ENCODE measurements at regions not wholly inside any gene's neighbourhood (a gene's known extent, or its start where the extent isn't known, plus 50 kb on each side); places are given as distances from the start of the nearest gene placed in this dataset.

DNA sequence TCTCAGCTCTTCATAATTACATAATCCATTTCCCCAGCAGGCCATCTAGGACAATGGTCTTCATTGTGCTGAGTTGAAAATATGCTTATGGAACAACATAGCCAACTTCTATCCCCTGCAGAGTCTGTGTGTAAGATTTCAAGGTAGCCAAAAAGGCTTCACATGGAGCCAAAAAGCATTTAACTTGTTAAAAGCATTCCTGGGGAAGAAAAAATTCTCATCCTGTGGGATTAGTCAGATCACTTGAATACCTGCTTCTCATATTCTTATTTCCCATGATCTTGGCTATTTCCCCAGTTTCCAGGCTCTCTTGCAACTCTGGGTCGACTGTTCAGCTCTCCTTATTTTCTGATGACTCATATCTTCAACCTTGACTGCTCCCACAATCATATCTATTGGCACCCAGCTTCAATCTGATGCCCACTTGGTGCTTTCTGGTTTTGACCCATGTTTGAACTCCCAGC lies 178.9 kb downstream of the KLHL28 start:
- TF ChIP-seq EZH2phosphoT487 (IDR thresholded peaks at IDR 0.05; ENCODE audit: borderline replicate concordance, low read depth, low read length), result no peak
- TF ChIP-seq, protein P1, sequence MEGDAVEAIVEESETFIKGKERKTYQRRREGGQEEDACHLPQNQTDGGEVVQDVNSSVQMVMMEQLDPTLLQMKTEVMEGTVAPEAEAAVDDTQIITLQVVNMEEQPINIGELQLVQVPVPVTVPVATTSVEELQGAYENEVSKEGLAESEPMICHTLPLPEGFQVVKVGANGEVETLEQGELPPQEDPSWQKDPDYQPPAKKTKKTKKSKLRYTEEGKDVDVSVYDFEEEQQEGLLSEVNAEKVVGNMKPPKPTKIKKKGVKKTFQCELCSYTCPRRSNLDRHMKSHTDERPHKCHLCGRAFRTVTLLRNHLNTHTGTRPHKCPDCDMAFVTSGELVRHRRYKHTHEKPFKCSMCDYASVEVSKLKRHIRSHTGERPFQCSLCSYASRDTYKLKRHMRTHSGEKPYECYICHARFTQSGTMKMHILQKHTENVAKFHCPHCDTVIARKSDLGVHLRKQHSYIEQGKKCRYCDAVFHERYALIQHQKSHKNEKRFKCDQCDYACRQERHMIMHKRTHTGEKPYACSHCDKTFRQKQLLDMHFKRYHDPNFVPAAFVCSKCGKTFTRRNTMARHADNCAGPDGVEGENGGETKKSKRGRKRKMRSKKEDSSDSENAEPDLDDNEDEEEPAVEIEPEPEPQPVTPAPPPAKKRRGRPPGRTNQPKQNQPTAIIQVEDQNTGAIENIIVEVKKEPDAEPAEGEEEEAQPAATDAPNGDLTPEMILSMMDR (conservative IDR thresholded peaks at IDR 0.05; ENCODE audit: low read length), result no peak
- Histone ChIP-seq H3K9me3 (ENCODE audit: low read length) (no peaks in the 10 kb centered on the region), H4K20me1 (ENCODE audit: insufficient read depth, low read length) (no peaks in the 10 kb centered on the region), H3K4me3 (ENCODE audit: low read depth, low read length, poor library complexity, severe bottlenecking) (no peak overlapping the region), H3K9me2 (ENCODE audit: insufficient read depth, low read length) (no peaks in the 10 kb centered on the region), H3K79me2 (ENCODE audit: insufficient read depth, low read depth, low read length) (no peaks in the 10 kb centered on the region), H3K4me2 (ENCODE audit: low read length) (no peak overlapping the region), H3K27ac (ENCODE audit: low read depth, low read length, poor library complexity, severe bottlenecking) (no peak overlapping the region), H3K36me3 (ENCODE audit: insufficient read depth, low read length) (no peaks in the 10 kb centered on the region), H2AFZ (ENCODE audit: low read length) (no peak overlapping the region), H3K4me1 (ENCODE audit: insufficient read depth, low read length, poor library complexity, severe bottlenecking) (no peaks in the 10 kb centered on the region)
- intact Hi-C loops (cut with micrococcal nuclease; ENCODE audit: unreplicated experiment), result no loop called here
- ChIA-PET CTCF (ENCODE audit: unreplicated experiment) (no interaction called here), POLR2A (no interaction called here)
- DNase-seq (ENCODE audit: low spot score), result no peak
- no TSS peak for BruUV-seq (replicated peaks)

DNA sequence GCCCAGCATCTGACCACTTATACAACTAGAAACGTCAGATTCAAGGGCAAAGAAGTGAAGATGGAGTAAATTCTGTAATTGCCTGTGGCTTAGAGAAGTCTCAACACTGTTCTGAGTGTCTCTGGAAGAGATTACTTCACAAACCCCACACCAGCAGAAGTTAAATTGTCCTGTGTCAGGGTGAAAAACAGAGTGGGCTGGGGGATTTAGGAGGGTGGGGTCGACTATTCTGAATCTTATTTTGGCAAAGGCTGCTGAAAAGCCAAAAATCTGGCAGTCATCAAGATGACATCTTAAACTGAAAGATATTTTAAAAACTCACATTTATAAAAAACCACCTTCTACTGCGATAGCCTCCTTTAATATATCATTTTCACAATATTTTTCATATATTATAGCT lies 180.8 kb downstream of the KLHL28 start:
- no peaks in the 10 kb centered on the region for H3K4me1 ChIP-seq (ENCODE audit: insufficient read depth, low read length, poor library complexity, severe bottlenecking)
- H4K20me1 ChIP-seq (ENCODE audit: insufficient read depth, low read length), result no peaks in the 10 kb centered on the region
- intact Hi-C loops (cut with micrococcal nuclease; ENCODE audit: unreplicated experiment), result no loop called here
- H3K27ac ChIP-seq (ENCODE audit: low read depth, low read length, poor library complexity, severe bottlenecking), result no peak overlapping the region
- H3K9me2 ChIP-seq (ENCODE audit: insufficient read depth, low read length), result no peaks in the 10 kb centered on the region
- H3K4me3 ChIP-seq (ENCODE audit: low read depth, low read length, poor library complexity, severe bottlenecking), result no peak overlapping the region
- H3K9me3 ChIP-seq (ENCODE audit: low read length), result no peaks in the 10 kb centered on the region
- no peak for DNase-seq (ENCODE audit: low spot score)
- no TSS peak for BruUV-seq (replicated peaks)
- POLR2A ChIA-PET, result no interaction called here
- H3K36me3 ChIP-seq (ENCODE audit: insufficient read depth, low read length), result no peaks in the 10 kb centered on the region
- CTCF ChIA-PET (ENCODE audit: unreplicated experiment), result no interaction called here
- no peaks in the 10 kb centered on the region for H3K79me2 ChIP-seq (ENCODE audit: insufficient read depth, low read depth, low read length)
- no peak overlapping the region for H2AFZ ChIP-seq (ENCODE audit: low read length)
- H3K4me2 ChIP-seq (ENCODE audit: low read length), result no peak overlapping the region
- no peak for TF ChIP-seq EZH2phosphoT487 (IDR thresholded peaks at IDR 0.05; ENCODE audit: borderline replicate concordance, low read depth, low read length)
- TF ChIP-seq, protein P1 (conservative IDR thresholded peaks at IDR 0.05; ENCODE audit: low read length), result no peak

DNA sequence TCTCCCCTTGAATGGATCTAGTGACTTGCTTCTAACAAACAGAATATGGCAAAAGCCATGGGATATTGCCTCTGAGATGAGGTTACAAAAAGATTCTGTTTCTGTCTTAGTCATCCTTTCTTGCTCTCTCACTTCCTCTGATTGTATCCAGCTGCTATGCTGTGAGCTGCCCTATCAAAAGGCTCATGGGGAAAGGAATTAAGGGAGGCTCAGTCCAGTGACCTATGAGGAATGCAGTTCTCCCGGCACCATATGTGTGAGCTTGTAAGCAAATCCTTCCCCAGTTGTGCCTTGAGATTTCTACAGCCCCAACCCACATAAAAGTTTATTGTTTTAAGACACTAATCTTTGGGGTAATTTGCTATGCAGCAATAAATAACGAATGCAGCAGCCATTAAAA lies 183.1 kb downstream of the KLHL28 start:
- Histone ChIP-seq H3K27ac (ENCODE audit: low read depth, low read length, poor library complexity, severe bottlenecking) (no peak overlapping the region), H2AFZ (ENCODE audit: low read length) (no peak overlapping the region), H4K20me1 (ENCODE audit: insufficient read depth, low read length) (no peaks in the 10 kb centered on the region), H3K4me1 (ENCODE audit: insufficient read depth, low read length, poor library complexity, severe bottlenecking) (no peaks in the 10 kb centered on the region), H3K36me3 (ENCODE audit: insufficient read depth, low read length) (no peaks in the 10 kb centered on the region), H3K9me2 (ENCODE audit: insufficient read depth, low read length) (no peaks in the 10 kb centered on the region), H3K4me2 (ENCODE audit: low read length) (no peak overlapping the region), H3K79me2 (ENCODE audit: insufficient read depth, low read depth, low read length) (no peaks in the 10 kb centered on the region), H3K4me3 (ENCODE audit: low read depth, low read length, poor library complexity, severe bottlenecking) (no peak overlapping the region), H3K9me3 (ENCODE audit: low read length) (no peaks in the 10 kb centered on the region)
- no peak for DNase-seq (ENCODE audit: low spot score)
- CTCF ChIA-PET (ENCODE audit: unreplicated experiment), result no interaction called here
- POLR2A ChIA-PET, result no interaction called here
- intact Hi-C loops (cut with micrococcal nuclease; ENCODE audit: unreplicated experiment), result no loop called here
- BruUV-seq (replicated peaks), result no TSS peak
- no peak for TF ChIP-seq EZH2phosphoT487 (IDR thresholded peaks at IDR 0.05; ENCODE audit: borderline replicate concordance, low read depth, low read length)
- TF ChIP-seq, protein P1 (conservative IDR thresholded peaks at IDR 0.05; ENCODE audit: low read length), result no peak

Measured in OCI-LY7 (cell line).